Mesendoderm (in vitro differentiated cells): ENCODE measurements at regions not wholly inside any gene's neighbourhood (a gene's known extent, or its start where the extent isn't known, plus 50 kb on each side); places are given as distances from the start of the nearest gene placed in this dataset.

Experiments
- DNase-seq: peaks from one replicate; pipeline ENCODE4 v3.0.0; 2013
- H2AK5ac ChIP-seq: 2 replicates; pipeline ENCODE4 v1.6.1; 2013; ENCODE audit warnings: low read length, inconsistent platforms
- H2BK120ac ChIP-seq: 2 replicates; pipeline ENCODE4 v1.6.1; 2013; ENCODE audit warnings: low read depth, mild to moderate bottlenecking, low read length, moderate library complexity, mixed read lengths
- H2BK15ac ChIP-seq: replicated peaks from 2 replicates; pipeline ENCODE4 v1.6.1; 2013; ENCODE audit warnings: low read depth, mild to moderate bottlenecking, moderate library complexity
- H2BK5ac ChIP-seq: 2 replicates; pipeline ENCODE4 v1.6.1; 2013; ENCODE audit warnings: low read length, inconsistent platforms
- H3K18ac ChIP-seq: 2 replicates; pipeline ENCODE4 v1.6.1; 2013; ENCODE audit warnings: mild to moderate bottlenecking, low read length, mixed read lengths
- H3K23ac ChIP-seq: one replicate; pipeline ENCODE4 v1.6.1; 2013; ENCODE audit warnings: low read length
- H3K27ac ChIP-seq: 2 replicates; pipeline ENCODE4 v1.5.1; 2013; ENCODE audit warnings: low read depth, mild to moderate bottlenecking, inconsistent platforms, low read length, moderate library complexity
- H3K27me3 ChIP-seq: 2 replicates; pipeline ENCODE4 v1.6.1; 2013; ENCODE audit warnings: low read length, control low read depth, mild to moderate bottlenecking, inconsistent platforms; ENCODE audit not compliant: insufficient read depth, poor library complexity
- H3K36me3 ChIP-seq: 2 replicates; pipeline ENCODE4 v1.6.1; 2013; ENCODE audit warnings: low read length, inconsistent platforms; ENCODE audit not compliant: control insufficient read depth, insufficient read depth
- H3K4ac ChIP-seq: one replicate; pipeline ENCODE4 v1.6.1; 2013; ENCODE audit warnings: low read depth, mild to moderate bottlenecking, low read length, moderate library complexity
- H3K4me1 ChIP-seq: 2 replicates; pipeline ENCODE4 v1.6.1; 2013; ENCODE audit warnings: low read depth, low read length, inconsistent platforms; ENCODE audit not compliant: control insufficient read depth
- H3K4me2 ChIP-seq: 2 replicates; pipeline ENCODE4 v1.6.1; 2013; ENCODE audit warnings: low read length
- H3K4me3 ChIP-seq: 2 replicates; pipeline ENCODE4 v1.5.1; 2013; ENCODE audit warnings: mild to moderate bottlenecking, low read length
- H3K56ac ChIP-seq: one replicate; pipeline ENCODE4 v1.6.1; 2013; ENCODE audit warnings: low read length
- H3K79me1 ChIP-seq: 2 replicates; pipeline ENCODE4 v1.6.1; 2013; ENCODE audit warnings: low read length, inconsistent platforms
- H3K79me2 ChIP-seq: 2 replicates; pipeline ENCODE4 v1.6.1; 2013; ENCODE audit warnings: mild to moderate bottlenecking, low read length; ENCODE audit not compliant: control insufficient read depth, insufficient read depth
- H3K9ac ChIP-seq: 2 replicates; pipeline ENCODE4 v1.6.1; 2013; ENCODE audit warnings: low read length, inconsistent platforms
- H4K5ac ChIP-seq: one replicate; pipeline ENCODE4 v1.6.1; 2013; ENCODE audit warnings: low read length
- H4K8ac ChIP-seq: one replicate; pipeline ENCODE4 v1.6.1; 2013; ENCODE audit warnings: low read depth, mild to moderate bottlenecking, control low read depth, low read length, moderate library complexity
- WGBS: extraction: QIAGEN DNeasy Blood & Tissue Kit; methylation state at CpG from one replicate; pipeline ENCODE4 v1.1.7; 2013; ENCODE audit warnings: low lambda C conversion rate, missing lambda C conversion rate; ENCODE audit not compliant: insufficient coverage; ENCODE audit errors: extremely low coverage; 5-methylcytosine and 5-hydroxymethylcytosine counted together

- H3K56ac ChIP-seq = no peak overlapping the region
- H3K4me3 ChIP-seq = no peak overlapping the region
- no peak overlapping the region for H2BK120ac ChIP-seq
- no peaks in the 10 kb centered on the region for H3K79me1 ChIP-seq
- no peaks in the 10 kb centered on the region for H3K79me2 ChIP-seq
- H2BK5ac ChIP-seq = no peak overlapping the region
- no peak for DNase-seq
- no peak overlapping the region for H4K5ac ChIP-seq
- H3K27me3 ChIP-seq = no peaks in the 10 kb centered on the region
- no peak overlapping the region for H3K23ac ChIP-seq
- no peak overlapping the region for H2BK15ac ChIP-seq
- H2AK5ac ChIP-seq = no peak overlapping the region
- H3K4me2 ChIP-seq = no peak overlapping the region
- no peak overlapping the region for H3K18ac ChIP-seq
- no peak overlapping the region for H4K8ac ChIP-seq
- no peak overlapping the region for H3K9ac ChIP-seq
- no peak overlapping the region for H3K27ac ChIP-seq
- H3K4ac ChIP-seq = no peak overlapping the region
- no peaks in the 10 kb centered on the region for H3K4me1 ChIP-seq
- WGBS = no CpG with 5 or more reads among the region's 2 CpGs
- no peaks in the 10 kb centered on the region for H3K36me3 ChIP-seq
These were observed 314.4 kb downstream of the AASDHPPT start for GRCh38 chr11:106391771-106392420.

DNA sequence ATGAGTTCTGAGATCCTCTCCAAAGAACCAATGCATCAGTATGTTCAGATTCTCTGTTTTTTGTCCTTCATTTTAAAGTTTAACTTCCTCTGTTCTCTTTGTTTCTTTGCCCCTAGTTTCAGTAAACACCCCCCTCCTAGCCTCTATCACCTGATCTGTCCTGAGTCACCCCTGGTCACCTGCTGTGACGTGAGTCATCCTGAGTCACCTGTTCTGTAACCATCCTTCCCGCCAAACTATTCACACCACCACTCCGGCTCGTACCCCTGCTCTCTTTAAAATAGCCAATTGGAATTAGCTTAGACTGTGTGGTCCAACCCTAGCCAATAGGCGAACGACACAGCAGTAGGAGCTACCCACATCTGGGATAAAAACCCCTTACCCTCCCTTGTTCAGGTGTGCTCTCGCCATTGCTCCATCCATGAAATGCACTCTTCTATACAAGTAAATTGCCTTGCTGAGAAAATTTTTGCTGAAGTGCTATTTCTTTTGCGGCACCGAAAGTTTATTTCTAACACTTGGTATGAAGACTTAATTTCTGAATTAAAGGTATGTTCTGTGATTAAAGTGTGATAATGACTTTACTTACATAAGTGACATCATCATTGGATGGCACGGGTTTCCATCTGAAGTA is 318.4 kb downstream of the AASDHPPT start:
- WGBS = no CpG with 5 or more reads among the region's 10 CpGs
- Histone ChIP-seq H3K18ac (no peak overlapping the region), H3K36me3 (no peaks in the 10 kb centered on the region), H2AK5ac (no peak overlapping the region), H3K4me3 (no peak overlapping the region), H3K27ac (no peak overlapping the region), H3K79me1 (no peaks in the 10 kb centered on the region), H3K9ac (no peak overlapping the region), H2BK120ac (no peak overlapping the region), H3K4me2 (no peak overlapping the region), H3K4ac (no peak overlapping the region), H3K56ac (no peak overlapping the region), H2BK5ac (no peak overlapping the region), H3K27me3 (no peaks in the 10 kb centered on the region), H3K79me2 (no peaks in the 10 kb centered on the region), H4K5ac (no peak overlapping the region), H2BK15ac (no peak overlapping the region), H4K8ac (no peak overlapping the region), H3K23ac (no peak overlapping the region), H3K4me1 (no peaks in the 10 kb centered on the region)
- DNase-seq = peak; percentile 34

- H3K79me1 ChIP-seq = no peaks in the 10 kb centered on the region
- H3K18ac ChIP-seq = no peak overlapping the region
- H3K4me2 ChIP-seq = no peak overlapping the region
- no peaks in the 10 kb centered on the region for H3K79me2 ChIP-seq
- DNase-seq = no peak
- H3K27me3 ChIP-seq = no peaks in the 10 kb centered on the region
- H2BK120ac ChIP-seq = no peak overlapping the region
- no peak overlapping the region for H3K56ac ChIP-seq
- no peaks in the 10 kb centered on the region for H3K4me1 ChIP-seq
- H3K4ac ChIP-seq = no peak overlapping the region
- H3K4me3 ChIP-seq = no peak overlapping the region
- no peak overlapping the region for H3K9ac ChIP-seq
- H3K23ac ChIP-seq = no peak overlapping the region
- no peak overlapping the region for H4K5ac ChIP-seq
- H2BK5ac ChIP-seq = no peak overlapping the region
- H3K27ac ChIP-seq = no peak overlapping the region
- WGBS = no CpG with 5 or more reads among the region's 9 CpGs
- H2BK15ac ChIP-seq = no peak overlapping the region
- no peaks in the 10 kb centered on the region for H3K36me3 ChIP-seq
- H2AK5ac ChIP-seq = no peak overlapping the region
- H4K8ac ChIP-seq = no peak overlapping the region
These were observed 320.5 kb downstream of the AASDHPPT start for GRCh38 chr11:106397787-106398501.

DNA sequence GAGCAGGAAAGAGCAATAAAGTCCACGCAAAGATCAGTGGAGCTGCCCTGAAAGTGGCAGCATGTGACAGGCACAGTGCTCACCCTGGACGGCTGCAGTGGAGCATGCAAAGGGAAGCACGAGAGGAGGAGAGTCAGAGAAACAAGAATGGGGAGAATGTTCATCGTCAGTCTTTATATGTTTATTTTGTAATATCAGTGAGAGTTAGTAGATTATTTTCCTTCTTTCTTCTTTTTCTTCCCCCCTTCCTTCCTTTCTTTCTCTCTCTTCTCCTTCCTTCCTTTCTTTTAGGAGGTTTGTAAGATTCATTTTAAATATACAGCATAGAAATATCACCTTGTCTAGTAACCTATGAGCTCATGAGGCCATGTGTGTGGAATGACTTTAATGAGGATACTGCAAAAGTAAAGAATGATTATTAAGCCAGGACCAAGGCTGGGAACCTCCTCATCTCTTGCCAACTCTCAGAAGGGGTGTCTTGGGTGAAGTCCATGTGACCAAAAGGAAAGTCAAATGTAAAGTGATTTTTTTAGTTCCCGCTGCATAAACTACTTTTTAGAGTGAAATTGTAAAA is 321.1 kb downstream of the AASDHPPT start:
- H3K27me3 ChIP-seq = no peaks in the 10 kb centered on the region
- no peak overlapping the region for H3K9ac ChIP-seq
- no peak overlapping the region for H2BK120ac ChIP-seq
- H3K18ac ChIP-seq = no peak overlapping the region
- no peak overlapping the region for H3K27ac ChIP-seq
- H3K36me3 ChIP-seq = no peaks in the 10 kb centered on the region
- no peak overlapping the region for H3K4me2 ChIP-seq
- no peak overlapping the region for H4K5ac ChIP-seq
- H3K79me2 ChIP-seq = no peaks in the 10 kb centered on the region
- H3K4ac ChIP-seq = no peak overlapping the region
- no peak overlapping the region for H3K56ac ChIP-seq
- no peak overlapping the region for H2BK15ac ChIP-seq
- no peak overlapping the region for H2BK5ac ChIP-seq
- no peak for DNase-seq
- no peak overlapping the region for H2AK5ac ChIP-seq
- no peak overlapping the region for H3K4me3 ChIP-seq
- WGBS = no CpG with 5 or more reads among the region's 5 CpGs
- no peak overlapping the region for H4K8ac ChIP-seq
- no peaks in the 10 kb centered on the region for H3K79me1 ChIP-seq
- no peaks in the 10 kb centered on the region for H3K4me1 ChIP-seq
- no peak overlapping the region for H3K23ac ChIP-seq

DNA sequence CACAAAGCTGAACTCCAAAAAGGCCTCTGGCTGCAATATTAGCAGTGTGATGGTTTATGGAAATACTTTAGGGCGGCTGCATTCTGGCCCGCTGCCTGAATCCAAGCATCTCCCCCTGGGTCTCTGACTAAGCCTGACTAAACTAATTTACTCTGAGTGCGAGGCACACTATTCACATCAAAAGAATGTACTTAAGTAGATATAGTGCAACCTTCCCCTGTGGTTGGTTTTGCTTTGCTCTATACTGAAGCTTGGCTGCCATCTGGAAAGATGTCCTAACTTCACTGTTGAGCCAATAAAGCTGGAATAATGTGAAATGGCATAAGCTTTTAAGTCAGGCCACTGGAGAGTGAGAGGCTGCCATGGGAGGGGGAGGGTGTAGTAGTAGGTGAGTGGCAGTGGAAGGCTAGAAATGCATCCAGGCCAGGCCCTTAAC is 321.6 kb downstream of the AASDHPPT start:
- no peaks in the 10 kb centered on the region for H3K4me1 ChIP-seq
- no peaks in the 10 kb centered on the region for H3K36me3 ChIP-seq
- H3K9ac ChIP-seq = no peak overlapping the region
- no peak overlapping the region for H3K4me2 ChIP-seq
- no peak overlapping the region for H4K5ac ChIP-seq
- H2AK5ac ChIP-seq = no peak overlapping the region
- no peak overlapping the region for H3K23ac ChIP-seq
- no peak overlapping the region for H2BK15ac ChIP-seq
- no peaks in the 10 kb centered on the region for H3K79me1 ChIP-seq
- no peak overlapping the region for H2BK5ac ChIP-seq
- no peak for DNase-seq
- no peak overlapping the region for H3K18ac ChIP-seq
- no peaks in the 10 kb centered on the region for H3K79me2 ChIP-seq
- no peak overlapping the region for H2BK120ac ChIP-seq
- no peak overlapping the region for H3K4me3 ChIP-seq
- H4K8ac ChIP-seq = no peak overlapping the region
- no peak overlapping the region for H3K27ac ChIP-seq
- no peak overlapping the region for H3K4ac ChIP-seq
- no peaks in the 10 kb centered on the region for H3K27me3 ChIP-seq
- WGBS = no CpG with 5 or more reads among the region's 3 CpGs
- no peak overlapping the region for H3K56ac ChIP-seq
